LNCaP clone FGC (cell line): ENCODE measurements at regions not wholly inside any gene's neighbourhood (a gene's known extent, or its start where the extent isn't known, plus 50 kb on each side); places are given as distances from the start of the nearest gene placed in this dataset.

Experiments used
- DNase-seq: peaks from one replicate; pipeline ENCODE4 v3.0.0-alpha.2; 2011; ENCODE audit warnings: low read depth
- H3K4me3 ChIP-seq: 2 replicates; pipeline ENCODE4 v1.5.1; 2011; ENCODE audit warnings: mild to moderate bottlenecking, low read depth, low read length, control low read depth
- CTCF ChIP-seq: IDR thresholded peaks from 2 replicates; pipeline ENCODE4 v1.5.1; 2012; ENCODE audit warnings: mild to moderate bottlenecking; ENCODE audit not compliant: control insufficient read depth, insufficient read depth; ENCODE audit errors: extremely low read depth

- H3K4me3 ChIP-seq = no peak overlapping the region
- TF ChIP-seq CTCF = no peak
- no peak for DNase-seq
These were observed 155.4 kb downstream of the ERMARD start for GRCh38 chr6:169906688-169907418.

- no peak for TF ChIP-seq CTCF
- DNase-seq = no peak
- H3K4me3 ChIP-seq = no peak overlapping the region
These were observed 154.7 kb downstream of the ERMARD start for GRCh38 chr6:169906004-169906687.

GRCh38 chr6:169905041-169905807, 153.8 kb downstream of the ERMARD start:
- no peak overlapping the region for H3K4me3 ChIP-seq
- peak; percentile 52 for DNase-seq

GRCh38 chr6:169904051-169904922, 152.9 kb downstream of the ERMARD start:
- no peak for TF ChIP-seq CTCF
- no peak for DNase-seq
- H3K4me3 ChIP-seq = no peak overlapping the region

More at GRCh38 chr6:169905041-169905807, 153.8 kb downstream of the ERMARD start:
- TF ChIP-seq CTCF = no peak

DNA sequence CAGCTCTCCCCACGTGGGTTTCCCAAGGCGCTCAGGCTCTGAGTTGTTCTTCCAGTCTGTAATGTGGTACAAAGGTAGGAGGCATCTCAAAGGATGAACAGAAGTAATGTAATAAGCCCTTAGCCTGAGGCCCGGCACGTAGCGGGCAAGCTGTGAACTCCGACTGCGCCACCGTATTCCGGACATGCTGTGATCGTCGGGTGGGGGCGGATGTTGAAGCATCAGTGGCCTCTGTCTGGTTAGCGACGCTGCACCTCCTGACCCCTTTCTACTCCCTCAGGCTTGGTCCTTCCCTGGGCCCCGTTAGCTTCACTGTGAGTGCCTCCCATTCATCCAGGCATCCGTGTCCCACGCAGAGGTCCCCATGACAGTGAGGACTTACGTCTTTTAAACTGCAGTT, 151.7 kb downstream of the ERMARD start:
- DNase-seq = no peak
- H3K4me3 ChIP-seq = no peak overlapping the region
- TF ChIP-seq CTCF = no peak

DNA sequence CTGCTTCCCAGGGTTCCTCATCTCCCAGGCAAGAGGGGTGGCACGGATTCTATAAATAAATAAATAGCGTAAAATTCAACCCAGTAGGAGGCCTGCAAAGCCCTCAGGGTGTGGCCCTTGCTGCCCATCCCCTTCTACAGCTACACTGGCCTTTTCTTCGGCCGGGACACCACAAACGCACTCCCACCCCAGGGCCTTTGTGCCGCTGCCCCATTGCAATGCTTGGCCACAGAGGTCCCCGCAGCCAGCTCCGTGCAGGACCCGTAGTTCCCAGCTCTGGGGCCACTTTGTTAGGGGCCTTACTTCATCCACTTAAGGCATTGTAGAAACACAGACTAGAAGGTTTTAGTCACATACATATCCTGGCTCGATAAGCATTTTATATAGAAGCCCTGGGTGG, 151.2 kb downstream of the ERMARD start:
- TF ChIP-seq CTCF = no peak
- DNase-seq = no peak
- no peak overlapping the region for H3K4me3 ChIP-seq
